ENCODE measurements at regions not wholly inside any gene's neighbourhood (a gene's known extent, or its start where the extent isn't known, plus 50 kb on each side); places are given as distances from the start of the nearest gene placed in this dataset.

DNA sequence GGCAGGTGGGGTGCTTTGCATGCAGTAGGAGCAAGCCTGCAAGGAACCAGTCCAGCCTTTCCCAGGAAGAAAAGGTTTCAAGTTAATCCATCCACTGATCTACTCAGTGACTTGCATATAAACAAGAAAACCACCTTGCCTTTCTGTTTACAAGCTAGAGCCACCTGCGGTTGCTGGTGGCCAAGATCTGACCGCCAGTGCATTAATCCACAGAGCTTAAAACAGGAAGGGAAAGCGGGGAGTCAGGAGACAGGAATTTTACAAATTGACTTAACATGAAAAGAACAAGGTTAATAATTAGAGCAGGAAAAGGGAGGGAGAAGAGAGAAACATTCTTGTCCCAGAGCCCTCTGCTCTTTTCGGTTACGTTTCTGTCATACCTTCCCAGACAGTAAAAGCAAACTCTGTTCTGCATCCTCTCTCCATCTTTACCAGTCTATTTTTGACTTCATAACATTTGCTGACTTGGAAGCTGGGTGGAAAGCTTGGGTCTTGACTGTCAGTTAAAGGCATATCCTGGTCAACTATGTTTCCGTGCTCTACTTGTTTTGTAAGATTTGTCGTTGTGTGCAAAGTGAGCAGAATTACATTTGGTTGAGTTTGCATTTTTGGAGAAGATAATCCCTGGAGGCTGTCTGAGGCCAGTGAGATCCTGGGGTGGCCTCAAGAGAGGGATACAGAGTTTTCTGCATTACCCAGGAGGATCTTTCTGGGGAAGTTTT, 760.6 kb downstream of the EFNB2 start:
- H3K4me3 ChIP-seq (ENCODE audit: low read depth, low read length), result no peak overlapping the region
- H3K4me1 ChIP-seq (ENCODE audit: control insufficient read depth, insufficient read depth, low read length), result no peaks in the 10 kb centered on the region; the same call in 1 of the 2 replicates
- ChIA-PET CTCF (no interaction called here), POLR2A (no interaction called here)
- no peaks in the 10 kb centered on the region for H3K36me3 ChIP-seq (ENCODE audit: control insufficient read depth in 2 of 2, insufficient read depth in 1 of 2, low read length in 2 of 2)
- H3K9me3 ChIP-seq (ENCODE audit: control insufficient read depth, insufficient read depth, low read depth, low read length), result no peaks in the 10 kb centered on the region
- TF ChIP-seq TRIM28 (IDR thresholded peaks at IDR 0.05; ENCODE audit: borderline replicate concordance, low read length) (no peak), ZNF521 (tag by site-specific recombination; IDR thresholded peaks at IDR 0.05) (no peak), ZNF701 (tag by site-specific recombination; IDR thresholded peaks at IDR 0.05) (no peak), ZNF112 (tag by site-specific recombination; IDR thresholded peaks at IDR 0.05) (no peak), TSHZ1 (tag by site-specific recombination; IDR thresholded peaks at IDR 0.05; ENCODE audit: borderline replicate concordance) (no peak), ZNF140 (tag by site-specific recombination; IDR thresholded peaks at IDR 0.05) (no peak), ZNF10 (tag by site-specific recombination; IDR thresholded peaks at IDR 0.05) (no peak), ZNF121 (tag by site-specific recombination; IDR thresholded peaks at IDR 0.05) (no peak), SCRT1 (tag by site-specific recombination; IDR thresholded peaks at IDR 0.05; ENCODE audit: borderline replicate concordance) (no peak), ZNF416 (tag by site-specific recombination; IDR thresholded peaks at IDR 0.05) (no peak), ZNF423 (tag by site-specific recombination; IDR thresholded peaks at IDR 0.05) (no peak), ZFP3 (tag by site-specific recombination; IDR thresholded peaks at IDR 0.05; ENCODE audit: low read depth) (no peak), HOXA7 (CRISPR knock-in tag; IDR thresholded peaks at IDR 0.05; ENCODE audit: borderline replicate concordance) (no peak), HOXD13 (CRISPR knock-in tag; IDR thresholded peaks at IDR 0.05; ENCODE audit: borderline replicate concordance) (no peak), OSR2 (tag by site-specific recombination; IDR thresholded peaks at IDR 0.05) (no peak)
- TF ChIP-seq, protein P1, sequence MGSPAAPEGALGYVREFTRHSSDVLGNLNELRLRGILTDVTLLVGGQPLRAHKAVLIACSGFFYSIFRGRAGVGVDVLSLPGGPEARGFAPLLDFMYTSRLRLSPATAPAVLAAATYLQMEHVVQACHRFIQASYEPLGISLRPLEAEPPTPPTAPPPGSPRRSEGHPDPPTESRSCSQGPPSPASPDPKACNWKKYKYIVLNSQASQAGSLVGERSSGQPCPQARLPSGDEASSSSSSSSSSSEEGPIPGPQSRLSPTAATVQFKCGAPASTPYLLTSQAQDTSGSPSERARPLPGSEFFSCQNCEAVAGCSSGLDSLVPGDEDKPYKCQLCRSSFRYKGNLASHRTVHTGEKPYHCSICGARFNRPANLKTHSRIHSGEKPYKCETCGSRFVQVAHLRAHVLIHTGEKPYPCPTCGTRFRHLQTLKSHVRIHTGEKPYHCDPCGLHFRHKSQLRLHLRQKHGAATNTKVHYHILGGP (tag by site-specific recombination; IDR thresholded peaks at IDR 0.05), result no peak
- TF ChIP-seq, protein P2, sequence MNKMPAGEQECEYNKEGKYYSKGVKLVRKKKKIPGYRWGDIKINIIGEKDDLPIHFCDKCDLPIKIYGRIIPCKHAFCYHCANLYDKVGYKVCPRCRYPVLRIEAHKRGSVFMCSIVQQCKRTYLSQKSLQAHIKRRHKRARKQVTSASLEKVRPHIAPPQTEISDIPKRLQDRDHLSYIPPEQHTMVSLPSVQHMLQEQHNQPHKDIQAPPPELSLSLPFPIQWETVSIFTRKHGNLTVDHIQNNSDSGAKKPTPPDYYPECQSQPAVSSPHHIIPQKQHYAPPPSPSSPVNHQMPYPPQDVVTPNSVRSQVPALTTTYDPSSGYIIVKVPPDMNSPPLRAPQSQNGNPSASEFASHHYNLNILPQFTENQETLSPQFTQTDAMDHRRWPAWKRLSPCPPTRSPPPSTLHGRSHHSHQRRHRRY (tag by site-specific recombination; IDR thresholded peaks at IDR 0.05), result no peak
- TF ChIP-seq, protein P3, sequence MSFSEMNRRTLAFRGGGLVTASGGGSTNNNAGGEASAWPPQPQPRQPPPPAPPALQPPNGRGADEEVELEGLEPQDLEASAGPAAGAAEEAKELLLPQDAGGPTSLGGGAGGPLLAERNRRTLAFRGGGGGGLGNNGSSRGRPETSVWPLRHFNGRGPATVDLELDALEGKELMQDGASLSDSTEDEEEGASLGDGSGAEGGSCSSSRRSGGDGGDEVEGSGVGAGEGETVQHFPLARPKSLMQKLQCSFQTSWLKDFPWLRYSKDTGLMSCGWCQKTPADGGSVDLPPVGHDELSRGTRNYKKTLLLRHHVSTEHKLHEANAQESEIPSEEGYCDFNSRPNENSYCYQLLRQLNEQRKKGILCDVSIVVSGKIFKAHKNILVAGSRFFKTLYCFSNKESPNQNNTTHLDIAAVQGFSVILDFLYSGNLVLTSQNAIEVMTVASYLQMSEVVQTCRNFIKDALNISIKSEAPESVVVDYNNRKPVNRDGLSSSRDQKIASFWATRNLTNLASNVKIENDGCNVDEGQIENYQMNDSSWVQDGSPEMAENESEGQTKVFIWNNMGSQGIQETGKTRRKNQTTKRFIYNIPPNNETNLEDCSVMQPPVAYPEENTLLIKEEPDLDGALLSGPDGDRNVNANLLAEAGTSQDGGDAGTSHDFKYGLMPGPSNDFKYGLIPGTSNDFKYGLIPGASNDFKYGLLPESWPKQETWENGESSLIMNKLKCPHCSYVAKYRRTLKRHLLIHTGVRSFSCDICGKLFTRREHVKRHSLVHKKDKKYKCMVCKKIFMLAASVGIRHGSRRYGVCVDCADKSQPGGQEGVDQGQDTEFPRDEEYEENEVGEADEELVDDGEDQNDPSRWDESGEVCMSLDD (tag by site-specific recombination; IDR thresholded peaks at IDR 0.05), result no peak
- no peak overlapping the region for H3K27ac ChIP-seq (ENCODE audit: extremely low read depth, low read depth, low read length)
